GM19035 (cell line): ENCODE measurements at regions not wholly inside any gene's neighbourhood (a gene's known extent, or its start where the extent isn't known, plus 50 kb on each side); places are given as distances from the start of the nearest gene placed in this dataset.

Experiments
- ATAC-seq: cut with Tn5 transposase; IDR thresholded peaks from one replicate; pipeline ENCODE4 v1.9.1; 2021; ENCODE audit not compliant: unreplicated experiment

DNA sequence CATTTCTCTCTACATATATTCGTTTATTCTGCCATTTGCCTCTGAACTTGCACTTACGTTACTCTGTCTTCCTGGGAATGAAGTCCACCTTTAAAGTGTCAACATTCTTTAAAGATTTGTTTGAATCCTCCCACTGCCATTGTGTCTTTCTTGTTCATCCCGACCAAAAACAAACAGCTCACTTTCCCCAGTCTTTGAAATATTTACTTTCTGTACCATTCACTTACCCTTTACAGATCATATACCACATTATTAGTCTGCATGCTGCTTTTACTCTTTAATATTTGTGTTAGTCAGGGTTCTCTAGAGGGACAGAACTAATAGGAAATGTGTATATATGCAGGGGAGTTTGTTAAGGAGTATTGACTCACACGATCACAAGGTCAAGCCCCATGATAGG is 176.6 kb upstream of the STARD13 start:
- ATAC-seq, result no peak

DNA sequence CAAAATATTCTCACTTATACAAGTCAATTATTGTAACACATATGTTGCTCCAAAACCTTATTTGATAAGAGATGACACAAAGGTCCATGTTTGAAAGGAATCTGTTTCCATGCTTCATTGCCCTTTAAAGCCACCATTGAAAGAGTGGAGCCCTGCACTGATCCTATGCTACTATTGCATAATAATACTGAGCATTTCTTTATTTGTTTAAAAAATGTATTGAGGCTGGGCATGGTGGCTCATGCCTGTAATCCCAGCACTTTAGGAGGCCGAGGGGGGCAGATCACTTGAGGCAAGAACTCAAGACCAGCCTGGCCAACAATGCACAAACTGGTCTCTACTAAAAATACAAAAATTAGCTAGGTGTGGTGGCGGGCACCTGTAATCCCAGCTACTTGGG is 178.8 kb upstream of the STARD13 start:
- ATAC-seq, result no peak

DNA sequence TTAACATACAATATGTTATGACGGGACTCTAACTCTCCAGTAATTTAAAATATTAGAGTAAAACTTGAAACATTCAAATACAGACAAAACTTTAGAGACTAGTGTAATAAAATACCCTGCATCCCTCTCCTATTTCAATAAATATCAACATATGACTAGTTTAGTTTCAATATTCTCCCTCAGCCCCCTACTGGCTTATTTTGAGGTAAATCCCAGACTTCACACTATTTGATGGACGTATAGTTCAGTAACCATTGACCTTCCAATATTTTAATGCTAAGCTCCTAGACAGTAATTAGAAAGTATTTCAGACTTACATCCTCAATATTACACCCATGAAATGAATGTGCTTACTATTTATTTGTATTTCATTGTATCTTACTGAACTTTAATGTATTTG is 180.7 kb upstream of the STARD13 start:
- ATAC-seq, result no peak

DNA sequence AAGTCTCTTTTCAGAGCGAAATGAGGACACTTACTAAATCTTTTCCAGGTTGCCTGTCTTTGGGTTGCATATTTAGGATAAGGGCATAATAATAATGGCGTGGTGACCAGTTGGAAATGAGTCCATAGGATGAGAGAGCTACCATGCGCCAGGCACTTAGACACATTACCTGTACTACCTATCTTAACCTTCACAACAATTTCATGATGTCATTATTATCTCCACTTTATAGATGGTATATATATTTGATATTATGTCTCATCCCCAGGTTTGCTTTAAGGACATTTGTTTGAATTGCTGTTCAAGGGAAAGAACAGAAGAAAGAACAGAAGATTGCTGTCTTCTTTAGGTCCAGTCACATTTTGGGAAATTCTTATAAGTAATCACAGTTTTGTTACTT is 182.0 kb upstream of the STARD13 start:
- no peak for ATAC-seq

DNA sequence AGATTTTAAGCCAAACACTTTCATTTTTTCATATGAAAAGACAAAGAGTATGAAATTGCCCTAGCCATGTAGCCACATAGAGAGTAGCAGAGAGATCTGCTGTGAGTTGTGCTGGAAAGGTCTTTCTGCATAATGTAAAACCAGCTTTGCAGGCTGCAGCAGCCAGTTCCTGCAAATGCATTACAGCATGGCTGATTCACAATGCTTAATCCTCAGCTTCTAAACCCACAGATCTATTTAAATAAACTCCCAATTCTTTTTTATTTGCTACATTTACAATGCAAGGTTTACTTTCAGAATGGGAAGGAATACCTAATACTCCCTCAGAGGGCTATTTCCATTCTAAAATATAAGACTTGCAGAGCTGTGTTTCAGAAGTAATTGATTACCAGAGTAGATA is 185.6 kb upstream of the STARD13 start:
- ATAC-seq, result no peak

DNA sequence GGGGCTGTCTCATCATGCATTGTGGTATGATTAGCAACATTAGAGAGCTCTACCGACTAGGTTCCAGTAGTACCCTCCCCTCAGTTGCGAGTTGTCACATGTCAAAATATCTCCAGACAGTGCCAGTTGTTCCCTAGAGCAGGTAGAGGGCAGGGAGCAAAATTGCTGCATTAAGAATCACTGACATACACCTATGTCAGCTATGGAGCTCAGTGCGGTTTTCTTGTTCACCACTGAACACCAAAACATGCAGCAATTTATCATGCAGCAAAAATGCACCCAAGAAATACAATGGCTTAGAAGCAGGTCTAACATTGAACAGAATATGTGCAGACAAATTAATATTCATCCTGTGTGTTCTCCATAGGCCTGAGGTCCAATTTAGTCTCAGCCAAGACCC is 186.9 kb upstream of the STARD13 start:
- no peak for ATAC-seq

DNA sequence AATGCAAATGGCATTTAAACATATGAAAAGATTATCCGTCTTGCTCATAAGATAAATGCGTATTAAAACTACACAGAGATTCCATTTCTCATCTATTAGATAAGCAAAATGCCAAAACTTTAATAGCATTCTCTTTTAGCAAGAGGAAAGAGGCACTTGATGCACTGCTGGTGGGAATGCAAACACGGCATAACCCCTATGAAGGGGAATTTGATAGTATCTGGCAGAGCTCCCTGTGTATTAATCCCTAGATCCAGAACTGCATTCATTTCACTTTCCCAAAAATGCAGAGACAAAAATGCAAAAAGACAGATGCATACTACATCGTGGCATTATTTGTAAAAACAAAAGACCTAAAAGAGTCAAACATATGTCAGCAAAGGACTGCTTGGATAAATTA is 193.6 kb upstream of the STARD13 start:
- no peak for ATAC-seq

DNA sequence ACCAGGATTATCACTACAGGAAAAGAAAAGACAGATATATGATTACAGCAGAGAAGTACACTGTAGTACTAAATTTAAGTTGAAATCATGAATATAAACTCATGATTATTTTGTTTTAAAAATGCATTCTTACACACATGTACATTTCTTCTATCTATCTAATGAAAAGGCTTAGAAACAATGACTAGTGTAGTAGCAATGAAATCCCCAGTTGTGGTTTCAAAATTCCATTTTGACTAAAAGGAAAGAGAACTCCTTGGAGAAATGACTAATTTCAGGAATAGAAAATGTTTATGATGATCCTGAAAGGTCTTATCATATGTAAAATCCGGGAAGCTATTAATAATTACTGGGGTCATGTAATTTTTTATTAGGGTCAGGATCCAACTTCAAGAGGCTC is 195.0 kb upstream of the STARD13 start:
- ATAC-seq, result no peak

DNA sequence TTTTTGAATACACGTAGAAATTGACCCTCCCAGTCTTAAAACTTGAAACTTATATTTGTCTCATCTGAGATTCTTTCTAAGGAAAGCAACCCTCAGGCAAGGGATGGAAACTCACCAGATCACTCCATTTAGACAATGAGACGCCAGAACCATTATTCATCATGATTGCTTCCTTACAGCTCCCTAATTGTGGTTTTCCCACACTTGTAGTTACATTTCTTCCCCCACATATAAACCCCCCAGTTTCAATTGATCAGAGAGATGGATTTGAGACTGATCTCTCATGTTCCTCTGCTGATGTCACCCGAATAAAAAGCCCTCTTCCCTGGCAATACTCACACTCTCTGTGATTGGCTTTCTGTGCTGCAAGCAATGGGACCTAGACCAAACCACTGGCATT is 197.9 kb upstream of the STARD13 start:
- no peak for ATAC-seq

DNA sequence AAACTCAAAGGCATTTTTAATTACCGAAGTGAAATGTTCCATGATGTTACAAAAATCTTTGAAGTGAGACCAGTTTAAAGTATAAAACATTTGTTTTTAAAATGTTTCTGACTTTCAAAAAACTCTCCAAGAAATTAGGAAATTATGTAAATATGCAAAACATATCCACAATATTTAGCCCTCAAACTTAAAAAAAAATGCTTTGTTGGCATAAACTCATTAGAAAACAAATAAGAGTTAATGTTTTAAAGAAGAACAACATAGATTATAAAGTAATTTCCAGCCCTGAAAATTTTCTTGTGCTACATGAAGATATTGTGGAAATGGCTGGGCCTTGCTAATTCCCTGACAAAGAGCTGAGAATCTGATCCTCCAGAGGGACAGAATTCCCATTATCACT is 199.7 kb upstream of the STARD13 start:
- ATAC-seq, result no peak

DNA sequence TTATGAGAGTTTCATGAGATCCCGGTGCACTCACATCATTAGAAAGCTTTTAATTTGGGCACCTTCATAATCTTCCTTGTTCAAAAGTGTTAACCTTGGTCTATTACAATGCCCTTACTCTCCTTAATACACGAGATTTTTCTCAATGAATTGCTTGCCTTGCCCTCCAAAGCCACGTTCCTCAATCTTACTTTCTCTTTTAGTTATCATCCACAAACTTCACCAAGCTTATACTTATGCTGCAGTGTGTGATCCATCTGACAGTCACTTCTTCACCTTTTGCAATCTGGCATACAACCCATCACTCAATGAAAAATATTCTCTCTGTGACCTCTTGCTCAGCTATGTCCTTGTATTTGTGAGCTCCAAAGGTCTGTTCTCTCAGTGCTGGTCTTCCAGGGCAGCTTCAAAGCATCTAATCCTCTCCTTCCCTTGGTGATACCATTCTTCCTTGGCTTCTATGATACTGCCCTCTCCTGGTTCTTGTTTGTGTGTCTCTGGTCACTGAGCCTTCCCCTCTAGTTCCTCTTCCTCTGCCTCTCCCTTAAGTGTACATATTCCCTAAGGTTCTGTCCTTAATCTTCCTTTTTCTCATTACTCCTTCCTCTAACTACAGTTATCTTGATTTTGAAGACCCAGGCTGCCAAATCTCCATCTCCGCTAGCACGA is 202.2 kb upstream of the STARD13 start:
- ATAC-seq, result no peak

DNA sequence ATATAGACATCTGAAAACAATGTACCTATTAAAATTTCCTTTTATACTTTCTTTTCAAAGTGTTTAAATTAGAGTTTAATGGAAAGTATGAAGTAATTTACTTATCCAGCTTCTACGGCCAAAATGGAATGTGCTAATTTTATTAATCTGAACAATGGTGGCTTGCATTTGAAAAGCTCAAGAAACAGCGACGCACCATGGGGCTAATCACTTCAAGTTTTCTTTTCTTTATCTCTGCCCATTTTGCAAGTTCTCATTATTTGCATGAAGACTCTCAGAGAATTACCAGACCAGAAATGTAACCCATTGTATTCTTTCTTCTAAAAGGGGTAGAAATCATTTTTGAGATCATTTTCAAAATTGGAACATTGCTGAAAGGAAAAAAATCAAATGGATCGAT is 204.0 kb upstream of the STARD13 start:
- ATAC-seq, result no peak

DNA sequence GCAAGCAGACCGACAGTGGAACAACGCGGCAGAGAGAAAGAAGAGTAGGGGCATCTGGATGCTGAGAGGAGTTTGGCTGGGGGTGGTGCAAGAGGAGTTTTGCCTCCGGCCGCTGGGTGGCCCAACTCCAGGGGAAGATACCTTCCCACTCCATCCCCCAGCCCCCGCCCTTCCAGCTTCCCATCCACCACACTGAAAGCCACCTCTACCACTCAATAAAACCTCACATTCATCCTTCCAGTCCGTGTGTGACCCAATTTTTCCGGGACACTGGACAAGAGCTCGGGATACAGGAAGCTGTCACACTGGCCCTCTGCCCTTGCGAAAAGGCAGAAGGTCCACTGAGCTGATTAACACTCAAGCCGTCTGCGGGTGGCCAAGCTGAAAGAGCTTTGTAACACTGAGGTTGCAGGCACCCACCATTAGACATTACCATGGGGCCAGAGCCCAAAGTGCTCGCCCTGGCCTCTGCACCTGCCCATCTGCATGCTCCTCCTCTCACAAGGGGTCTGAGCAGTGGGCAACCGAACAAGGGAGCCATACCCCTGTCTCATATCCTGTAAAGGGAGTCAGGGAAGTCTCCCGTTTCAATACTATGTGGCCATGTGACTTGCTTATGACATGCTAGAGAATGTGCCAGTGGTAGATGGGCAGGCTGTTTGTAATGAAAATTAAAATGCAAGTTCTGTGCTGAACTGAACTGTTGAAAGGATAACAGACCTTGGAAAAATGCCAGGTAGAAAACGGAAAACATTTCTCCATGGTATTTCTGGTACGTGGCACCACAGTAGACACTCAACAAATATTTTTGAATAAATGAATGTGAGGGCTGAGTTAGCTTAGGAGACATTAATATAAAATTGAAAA is 205.1 kb upstream of the STARD13 start:
- no peak for ATAC-seq

DNA sequence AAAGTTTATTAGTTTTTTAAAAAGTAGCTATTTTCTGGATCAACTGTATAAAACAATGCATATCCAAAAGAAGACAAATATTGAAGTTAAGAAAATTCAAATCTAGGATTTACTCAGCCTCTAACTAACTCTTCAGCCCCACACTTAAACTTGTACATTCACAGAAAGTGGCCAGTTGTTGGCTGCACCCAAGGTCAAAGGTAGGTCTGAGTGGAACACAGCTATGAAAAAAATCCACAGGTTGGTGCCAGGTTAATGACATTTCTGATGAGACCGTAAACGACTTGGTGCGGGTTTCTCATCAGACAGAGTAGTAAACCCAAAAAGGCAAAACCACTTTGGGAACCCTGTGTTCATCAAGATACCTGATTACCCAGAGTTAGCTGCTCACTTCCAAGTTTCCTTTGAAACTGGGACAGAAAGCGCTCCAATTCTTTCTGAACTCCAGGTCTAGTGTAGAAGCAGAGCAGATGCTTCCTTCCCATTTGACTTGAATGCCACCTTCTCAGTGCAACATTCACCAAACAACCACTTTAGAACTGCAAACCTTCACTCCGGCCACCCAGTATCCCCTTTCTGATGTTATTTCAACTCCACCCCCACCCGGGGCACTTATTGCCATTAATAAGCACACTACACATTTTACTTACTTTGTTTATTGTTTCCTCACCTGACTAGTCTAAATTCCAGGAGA is 208.3 kb upstream of the STARD13 start:
- no peak for ATAC-seq

DNA sequence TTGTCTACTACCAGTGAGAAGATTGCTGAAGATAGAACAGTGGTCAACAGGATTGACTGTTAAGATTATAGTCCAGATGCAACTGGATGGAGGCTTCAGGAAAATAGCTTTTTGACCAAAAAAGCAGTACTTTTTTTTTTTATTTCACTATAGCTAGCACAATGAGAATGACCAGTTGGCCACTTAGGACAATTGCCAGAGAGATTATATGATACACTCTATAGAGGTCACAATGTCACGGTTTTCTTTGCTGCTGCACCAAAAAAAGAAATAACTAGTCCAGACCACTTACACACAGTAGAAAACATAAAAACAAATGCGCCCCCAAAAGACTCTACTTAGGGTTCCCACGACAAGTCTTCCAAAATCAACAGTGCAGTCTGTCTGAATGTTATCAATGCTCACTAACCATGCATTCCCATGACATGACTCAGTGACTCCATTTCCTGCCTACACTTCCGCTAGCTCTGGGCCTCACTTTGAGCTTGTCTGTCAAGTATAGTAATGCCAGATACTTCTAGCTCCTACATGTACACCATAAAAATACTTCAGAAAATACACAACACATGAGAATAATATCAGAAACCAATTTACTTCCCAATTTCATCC is 209.1 kb upstream of the STARD13 start:
- ATAC-seq, result no peak

DNA sequence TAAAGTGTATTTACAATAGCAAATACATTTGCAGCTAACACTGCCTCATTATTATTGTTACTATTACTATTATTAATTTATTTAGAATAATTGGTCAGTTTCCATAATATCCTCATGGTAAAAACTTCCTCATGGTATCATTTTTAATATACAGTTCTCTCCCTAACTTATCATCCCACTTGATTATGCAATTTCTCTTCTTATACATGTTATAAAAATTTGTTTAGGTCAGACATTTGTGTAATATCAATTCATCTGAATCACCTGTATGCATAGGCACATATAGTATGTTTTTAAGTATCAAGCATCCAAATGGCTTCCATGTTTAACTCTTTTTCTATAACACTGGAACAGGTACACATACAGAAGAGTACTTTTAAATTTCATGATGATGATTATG is 210.8 kb upstream of the STARD13 start:
- ATAC-seq, result no peak

DNA sequence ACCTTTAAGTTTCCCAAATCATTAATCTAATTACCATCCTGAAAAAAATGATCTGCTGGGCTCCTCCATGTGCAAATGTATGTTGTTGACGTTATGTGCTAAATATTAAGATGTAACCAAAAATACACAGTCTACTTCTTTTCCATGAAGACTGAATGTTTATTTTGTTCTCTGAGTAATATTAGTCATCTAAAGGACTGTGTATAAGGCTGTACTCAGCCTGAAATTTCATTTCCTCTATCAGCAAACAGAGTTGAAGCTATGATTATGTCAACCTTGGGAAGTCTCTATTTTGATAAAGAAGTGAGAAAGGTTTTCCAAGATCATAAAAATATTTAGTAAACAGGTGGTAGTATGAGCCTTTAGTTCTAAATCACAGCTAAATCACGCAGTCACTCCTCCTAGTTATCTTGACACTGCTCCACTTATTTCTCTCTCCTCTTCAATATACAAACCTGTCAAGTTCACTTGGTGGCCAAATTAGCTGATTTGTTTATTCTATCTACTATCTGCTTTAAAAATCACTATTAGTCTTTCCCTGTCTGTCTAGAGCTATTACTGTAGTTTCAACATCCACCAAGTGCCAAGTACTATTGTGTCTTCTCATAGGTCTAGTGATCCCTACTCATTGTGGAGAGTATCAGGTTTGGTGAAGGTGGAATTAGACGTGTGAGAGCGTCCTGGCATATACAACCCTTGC is 211.7 kb upstream of the STARD13 start:
- ATAC-seq, result no peak

DNA sequence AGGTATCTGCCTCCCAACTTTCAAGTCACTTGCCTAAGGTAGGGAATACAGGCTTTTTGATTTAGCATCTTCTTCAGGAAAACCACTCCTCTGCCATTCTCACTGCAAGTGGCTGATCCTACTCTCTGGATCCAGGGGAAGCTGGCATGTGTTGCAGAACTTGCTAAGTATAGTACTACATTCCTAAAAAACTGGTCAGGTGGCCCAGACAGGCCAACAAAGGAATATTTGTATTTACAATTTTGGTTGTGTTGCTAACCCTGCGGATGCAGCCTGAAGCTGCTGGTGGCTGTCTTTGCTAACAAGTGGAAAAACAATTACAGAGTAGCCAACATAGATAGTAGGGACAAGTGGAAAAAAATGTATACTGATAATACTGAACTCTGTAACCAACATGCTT is 222.5 kb upstream of the STARD13 start:
- ATAC-seq, result no peak

DNA sequence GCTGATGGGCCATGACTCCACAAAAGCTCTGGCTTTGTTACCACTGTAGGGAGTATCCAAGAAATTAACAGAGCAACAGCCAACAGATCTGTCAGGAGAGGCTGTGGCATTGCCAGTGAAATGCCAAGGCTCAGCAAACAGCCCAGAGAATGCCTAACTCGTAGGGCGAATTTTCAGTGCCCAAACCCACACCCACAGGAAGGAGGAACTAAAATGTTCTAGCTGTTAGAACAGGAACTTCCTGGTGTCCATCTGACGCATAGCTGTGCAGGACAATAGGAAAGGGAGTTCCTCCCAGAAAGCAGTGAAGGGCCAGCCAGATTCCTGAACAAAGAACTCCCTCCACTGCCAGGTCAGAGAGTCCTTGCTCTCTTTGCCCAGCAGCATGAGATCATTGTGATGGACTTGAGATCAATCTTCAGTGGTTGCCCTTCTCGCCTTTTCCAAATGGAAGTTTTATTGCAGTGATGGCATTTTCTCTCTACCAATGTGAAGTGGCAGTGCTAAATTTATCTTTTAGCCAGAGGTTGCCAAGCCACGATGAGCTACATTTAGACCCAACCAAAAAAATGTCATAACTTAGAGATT is 224.2 kb upstream of the STARD13 start:
- ATAC-seq, result no peak

DNA sequence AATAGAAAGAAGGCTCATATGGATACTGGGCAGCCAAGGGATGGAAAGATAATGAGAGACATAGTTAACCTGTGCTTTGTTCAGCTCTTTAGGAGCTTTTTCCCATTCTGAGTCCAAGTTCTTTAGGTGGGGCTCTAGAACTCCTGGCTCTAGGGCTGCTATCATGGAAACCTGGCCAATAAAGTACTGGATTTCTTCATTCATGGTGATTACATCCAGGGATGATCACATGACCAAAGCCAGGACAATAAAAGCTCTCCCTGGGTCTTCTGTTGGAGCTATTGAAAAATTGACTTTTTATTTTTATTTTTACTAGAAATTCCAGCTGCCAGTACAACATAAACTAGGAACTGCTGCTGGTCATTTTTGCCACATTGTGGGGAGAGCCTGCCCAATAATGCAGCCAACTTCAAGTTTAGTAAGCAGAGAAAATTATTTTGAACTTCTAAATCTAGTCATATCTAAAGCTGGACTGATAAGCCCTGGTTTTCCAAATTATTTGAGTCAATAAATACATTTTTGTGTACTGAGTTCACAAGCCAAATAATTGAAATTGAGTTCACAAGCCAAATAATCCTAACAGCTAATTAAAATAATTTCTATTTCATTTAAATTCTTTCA is 224.9 kb upstream of the STARD13 start:
- no peak for ATAC-seq
